Stimulated activated naive CD8-positive, alpha-beta T cell treated with anti-CD3 and anti-CD28 coated beads, Interleukin-15, Interleukin-2, amounts not matched to agents 100 U/mL and 50 U/mL, for 24 hours (primary cell): ENCODE measurements at regions not wholly inside any gene's neighbourhood (a gene's known extent, or its start where the extent isn't known, plus 50 kb on each side); places are given as distances from the start of the nearest gene placed in this dataset.

ENCODE experiments used
- ATAC-seq: fragments of 150-1000 bp; cut with Tn5 transposase; one replicate; pipeline ENCODE4 v1.10.0; 2021
- DNase-seq: peaks from one replicate; pipeline ENCODE4 v3.0.0; 2021

DNA sequence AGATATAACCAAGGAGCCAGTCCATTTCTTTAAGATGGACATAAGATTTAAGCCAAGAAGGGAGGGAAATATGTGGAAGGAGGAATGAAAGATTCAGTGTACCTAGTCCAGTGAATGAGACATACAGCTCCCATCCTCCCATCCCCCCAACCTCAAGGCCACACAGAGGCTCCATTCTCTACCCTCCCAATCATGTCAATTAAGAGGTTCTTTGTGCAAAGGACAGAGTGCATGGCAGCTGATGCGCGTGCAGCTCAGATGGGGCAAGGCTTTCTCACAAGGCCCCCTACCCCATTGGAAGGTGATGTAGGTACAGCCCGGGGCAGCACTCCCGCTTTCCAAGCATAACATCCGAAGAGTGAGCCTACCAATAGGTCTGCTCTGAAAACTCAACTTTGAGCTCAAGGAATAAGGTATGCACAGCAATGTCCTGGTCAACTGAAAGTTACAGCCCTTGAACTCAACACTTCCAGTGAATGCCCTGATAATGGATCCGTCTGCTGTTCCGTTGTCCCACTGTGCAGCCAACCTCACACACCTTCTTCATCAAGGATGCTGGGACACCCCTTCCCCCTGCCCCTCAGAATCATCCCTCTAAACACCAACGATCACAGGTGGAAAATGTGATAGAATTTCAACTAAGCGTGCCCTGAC is 458.1 kb downstream of the SOX9 start:
- no peak for ATAC-seq
- DNase-seq = no peak

DNA sequence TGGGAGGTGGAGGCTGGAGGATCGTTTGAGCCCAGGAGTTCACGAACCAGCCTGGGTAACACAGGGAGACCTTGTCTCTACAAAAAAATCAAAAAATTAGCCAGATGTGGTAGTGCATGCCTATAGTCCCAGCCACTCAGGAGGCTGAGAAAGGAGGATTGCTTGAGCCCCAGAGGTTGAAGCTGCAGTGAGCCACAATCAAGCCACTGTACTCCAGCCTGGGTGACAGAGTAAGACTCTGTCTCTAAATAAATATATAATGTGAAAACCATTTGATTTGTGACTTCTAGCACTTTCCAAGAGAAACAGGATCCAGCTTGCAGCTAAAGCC is 459.1 kb downstream of the SOX9 start:
- DNase-seq = no peak
- no peak for ATAC-seq

DNA sequence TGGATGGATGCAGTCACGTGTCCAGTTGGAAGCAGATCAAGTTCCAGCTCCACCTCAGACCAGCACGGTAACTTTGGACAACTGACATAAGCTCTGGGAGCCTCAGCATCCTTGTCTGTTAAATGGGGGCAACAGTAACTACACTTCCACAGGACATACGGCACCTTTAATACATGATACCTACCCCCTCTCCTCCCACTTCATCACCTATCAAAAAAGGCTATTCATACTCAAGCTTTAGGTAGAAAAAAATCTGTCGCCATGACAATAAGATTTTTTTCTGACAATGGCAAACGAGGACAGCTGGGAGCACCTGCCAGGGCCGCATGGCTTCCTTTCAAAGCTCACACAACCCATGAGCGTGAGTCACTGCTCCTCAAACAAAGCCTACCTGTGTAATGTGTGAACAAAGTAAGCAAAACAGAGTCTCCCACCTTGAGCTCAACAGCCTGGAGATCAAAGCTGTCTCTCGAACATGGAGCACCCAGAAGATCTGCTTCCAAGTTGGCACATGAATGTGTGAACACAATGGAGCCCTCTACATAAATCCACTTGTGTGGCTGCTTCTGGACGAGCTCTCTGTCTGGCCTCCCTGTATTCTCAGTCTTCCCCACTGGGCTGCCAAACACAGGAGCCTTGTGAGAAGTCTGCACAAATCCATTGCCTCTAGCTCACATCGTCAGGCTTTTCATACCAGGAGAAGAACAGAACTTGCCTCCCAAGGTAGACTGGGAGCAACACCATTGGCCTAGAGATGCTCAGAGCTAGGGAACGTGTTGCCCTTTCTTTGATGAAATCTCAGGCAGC is 459.7 kb downstream of the SOX9 start:
- DNase-seq (no peak), ATAC-seq (no peak)

DNA sequence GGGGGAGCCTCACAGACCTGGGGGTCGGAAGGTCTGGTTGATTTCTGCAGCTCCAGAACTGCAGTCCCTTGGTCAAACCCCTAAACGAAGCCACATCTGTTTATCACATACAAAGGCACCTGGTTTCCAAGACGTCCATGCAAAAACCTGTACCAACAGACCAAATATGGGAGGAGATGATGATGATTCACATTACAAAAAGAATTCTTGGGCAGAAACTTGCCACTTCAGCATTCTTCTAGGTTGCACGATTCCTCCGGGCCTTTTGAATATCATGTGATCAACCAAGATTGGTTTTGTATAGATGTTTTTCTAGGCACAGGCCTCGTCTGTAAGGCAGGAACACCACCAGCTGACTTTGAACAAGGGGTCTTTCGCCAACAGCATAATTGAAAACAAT is 466.3 kb downstream of the SOX9 start:
- DNase-seq (no peak), ATAC-seq (no peak)

DNA sequence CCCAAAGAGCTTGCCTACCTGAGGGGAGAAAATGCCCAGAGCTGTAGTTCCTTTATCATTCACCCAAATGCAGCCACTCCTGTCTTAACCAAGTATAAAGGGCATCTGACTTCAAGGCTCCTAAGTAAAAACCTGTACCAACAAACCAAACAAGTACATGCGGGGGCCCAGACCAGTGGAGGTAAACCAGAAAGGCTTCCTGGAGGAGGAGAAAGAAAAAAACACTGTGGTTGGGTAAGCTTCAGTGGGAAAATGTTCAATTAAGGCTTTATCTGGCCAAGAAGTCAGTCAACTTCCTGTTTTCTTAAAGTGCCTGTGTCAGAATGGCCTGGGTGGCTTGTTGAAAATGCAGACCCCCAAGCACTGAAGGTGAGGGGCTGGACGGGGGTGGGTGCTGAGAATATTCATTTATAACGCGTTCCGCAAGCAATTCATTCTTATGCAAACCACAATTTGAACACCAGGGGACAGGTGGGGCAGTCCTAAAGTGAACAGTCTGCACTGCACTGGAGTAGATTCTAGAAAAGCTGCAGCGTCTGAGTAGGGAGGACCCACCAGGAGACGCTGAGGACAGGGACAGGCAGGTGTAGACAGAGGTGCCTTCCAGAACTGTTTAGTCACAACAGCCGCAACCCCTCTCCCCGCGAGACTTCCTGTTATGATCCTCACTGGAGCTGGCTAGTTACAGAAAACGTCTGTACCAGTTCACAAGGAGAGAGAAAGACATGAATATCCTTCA is 467.1 kb downstream of the SOX9 start:
- ATAC-seq (no peak), DNase-seq (no peak)

DNA sequence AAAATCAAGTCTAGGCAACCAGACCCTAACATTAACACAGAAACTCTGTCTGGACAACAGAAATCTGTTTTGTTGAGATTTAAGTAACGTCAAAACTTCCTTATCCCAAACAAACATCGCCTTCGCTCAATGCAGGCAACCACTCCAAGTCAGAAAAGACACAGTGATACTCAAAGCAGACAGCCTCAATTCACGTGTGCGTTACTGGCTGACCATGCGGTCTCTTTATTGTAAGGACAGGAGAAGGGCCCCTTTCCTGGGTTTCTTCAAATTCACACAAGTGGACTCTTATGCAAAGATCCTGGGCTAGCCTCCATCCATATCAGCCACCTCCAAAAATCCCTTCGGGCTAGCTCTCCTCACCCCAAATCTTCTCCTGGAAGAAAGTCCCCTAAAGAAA is 467.7 kb downstream of the SOX9 start:
- DNase-seq = no peak
- ATAC-seq = no peak

DNA sequence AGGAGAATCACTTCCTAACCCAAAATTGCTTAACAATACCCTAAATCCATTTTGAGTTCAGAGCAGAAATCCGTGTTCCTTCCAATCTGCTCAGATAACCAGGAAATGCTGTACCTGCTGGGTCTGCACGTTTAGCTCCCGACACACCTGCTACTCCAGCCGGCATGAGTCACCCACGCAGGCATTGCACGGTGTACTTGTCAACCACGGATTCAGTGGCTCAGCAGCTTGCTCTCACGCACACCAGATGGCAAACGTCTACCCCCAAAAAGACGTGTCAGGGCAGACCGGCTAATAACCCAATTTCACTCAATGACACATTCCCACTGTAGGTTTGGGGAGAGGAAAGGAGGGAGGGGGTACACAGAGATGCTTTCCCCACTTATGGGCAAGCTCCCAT is 468.1 kb downstream of the SOX9 start:
- DNase-seq = no peak
- no peak for ATAC-seq

DNA sequence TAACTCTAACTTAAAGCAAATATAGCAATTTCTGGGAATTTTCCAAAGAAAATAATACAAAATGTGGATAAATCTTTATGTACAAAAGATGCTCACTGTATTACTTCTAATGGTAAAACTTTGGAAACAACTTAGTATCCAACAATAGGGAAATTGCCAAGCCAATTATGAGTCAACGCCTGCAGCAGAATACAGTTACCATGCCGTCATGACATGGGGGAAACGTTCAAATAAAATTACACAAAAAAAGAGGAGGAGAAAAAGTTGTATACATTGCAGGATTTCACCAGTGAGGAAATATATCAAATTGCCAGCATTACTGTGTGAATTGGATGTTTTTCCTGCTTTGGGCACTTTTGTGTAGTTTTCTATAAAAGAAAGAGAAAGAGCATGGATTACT is 469.6 kb downstream of the SOX9 start:
- no peak for ATAC-seq
- DNase-seq = no peak

DNA sequence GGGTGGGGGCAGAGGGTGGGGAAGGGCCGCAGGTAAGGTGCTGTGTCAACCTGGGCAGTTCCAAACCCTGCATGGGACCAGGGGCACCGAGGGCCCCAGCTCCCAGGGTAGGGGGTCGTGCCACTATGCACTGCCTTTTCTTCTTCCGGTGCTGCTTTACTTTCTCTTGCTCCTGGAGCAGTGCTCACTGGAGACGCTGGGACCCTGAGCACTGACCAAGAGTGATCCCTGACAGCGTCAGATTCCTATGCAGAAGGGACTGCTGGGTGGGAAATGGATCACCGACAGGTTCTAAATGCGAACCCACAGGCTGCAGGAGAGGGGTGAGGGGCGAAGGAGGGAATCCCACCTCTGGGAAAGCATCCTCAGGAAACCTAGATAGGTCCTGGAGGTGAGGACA is 470.1 kb downstream of the SOX9 start:
- DNase-seq (no peak), ATAC-seq (no peak)

DNA sequence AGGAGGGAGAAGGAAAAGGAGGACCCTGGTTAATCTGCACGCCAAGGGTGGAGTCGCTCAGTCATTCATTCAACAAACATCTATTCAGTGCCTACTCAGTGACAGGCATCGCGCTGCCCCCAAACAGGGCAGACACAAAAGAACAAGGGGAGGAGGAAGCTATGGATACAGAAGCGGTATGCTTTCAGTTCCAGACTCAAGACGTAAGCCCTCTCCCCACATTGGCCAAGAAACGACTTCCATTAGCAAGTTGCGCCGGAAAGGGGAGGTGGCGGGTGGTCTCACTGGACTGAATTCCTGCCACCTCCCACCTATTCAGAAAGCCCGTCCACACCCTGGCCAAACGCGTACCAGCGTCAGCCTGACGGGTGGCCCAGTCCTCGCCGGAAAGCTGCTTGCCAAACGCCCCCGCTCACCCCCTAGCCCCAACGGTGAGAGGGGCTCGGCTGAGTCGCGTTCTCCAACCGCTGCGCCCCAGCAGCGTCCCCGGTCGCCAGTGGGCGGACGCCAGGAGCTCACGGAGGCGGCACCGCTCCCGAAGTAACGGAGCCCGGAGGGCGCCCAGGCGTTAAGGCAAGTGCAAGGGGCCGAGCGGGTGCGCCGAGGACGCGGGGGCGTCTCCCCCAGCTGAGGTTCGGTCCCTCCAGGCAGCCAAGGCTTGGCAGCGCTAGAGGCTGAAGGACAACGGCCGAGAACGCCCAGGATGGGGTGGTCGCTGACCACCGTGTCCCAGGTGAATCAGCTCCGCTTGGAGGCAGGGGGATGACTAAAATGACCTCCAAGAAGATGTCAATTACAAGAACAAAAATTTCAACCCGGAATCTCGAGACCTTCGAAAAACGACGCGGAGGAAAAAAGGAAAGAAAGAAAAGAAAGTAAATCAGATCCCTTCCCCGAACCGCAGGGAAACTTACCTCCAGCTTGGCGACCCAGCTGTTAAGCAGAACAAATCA is 470.7 kb downstream of the SOX9 start:
- DNase-seq = peak; percentile 13
- ATAC-seq = peak; percentile 19

DNA sequence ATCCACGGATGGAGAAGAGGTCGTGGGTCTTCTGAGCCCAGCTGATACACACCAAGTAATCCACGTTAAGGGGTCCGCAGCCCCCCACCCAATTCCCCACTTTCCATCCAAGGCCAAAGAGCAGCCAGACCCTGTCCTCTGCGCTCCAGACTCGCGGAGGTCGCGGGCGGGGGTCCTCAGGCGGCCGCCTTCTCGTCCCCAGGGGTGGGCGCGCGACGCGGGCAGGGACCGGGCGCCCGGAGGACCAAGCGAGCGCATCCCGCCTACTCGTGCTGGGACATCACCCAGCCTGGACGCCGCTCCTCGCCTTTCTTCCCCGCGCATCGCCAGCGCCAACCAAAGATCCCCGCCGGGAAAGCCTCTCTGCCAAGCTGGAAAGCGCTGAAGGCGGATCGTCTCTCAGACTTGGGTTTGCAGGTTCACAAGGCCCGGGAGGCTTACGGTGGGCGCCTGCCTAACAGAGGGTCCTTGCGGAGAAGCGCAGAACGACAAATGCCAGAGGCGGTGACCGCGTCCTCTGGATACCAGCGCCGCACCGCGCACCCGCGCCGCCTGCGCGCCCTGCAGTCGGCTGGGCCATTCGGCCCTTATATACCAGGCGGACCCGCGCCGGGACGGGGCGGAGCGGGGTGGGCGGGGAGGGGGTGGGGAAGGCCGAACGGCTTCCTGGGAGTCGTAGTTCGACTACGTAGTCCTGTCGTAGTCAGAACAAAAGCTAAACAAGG is 471.6 kb downstream of the SOX9 start:
- DNase-seq (peak; percentile 49), ATAC-seq (peak; percentile 59)

DNA sequence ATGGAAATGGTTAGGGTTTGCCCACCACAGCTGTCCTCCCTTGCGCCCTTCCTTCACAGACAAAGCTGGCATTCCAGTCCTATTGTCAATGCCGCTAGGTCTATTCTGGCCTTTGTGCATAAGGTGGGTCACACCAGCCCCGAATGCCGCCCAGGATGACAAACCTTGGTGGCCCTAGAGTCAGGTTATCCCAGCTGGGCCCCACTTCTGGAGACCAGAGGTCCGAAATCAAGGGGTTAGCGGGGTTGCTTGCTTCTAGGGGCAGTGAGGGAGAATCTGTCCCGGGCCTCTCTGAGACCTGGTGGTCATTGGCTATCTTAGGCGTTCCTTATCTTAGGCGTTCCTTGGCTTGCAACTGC is 472.1 kb downstream of the SOX9 start:
- no peak for ATAC-seq
- DNase-seq = no peak

DNA sequence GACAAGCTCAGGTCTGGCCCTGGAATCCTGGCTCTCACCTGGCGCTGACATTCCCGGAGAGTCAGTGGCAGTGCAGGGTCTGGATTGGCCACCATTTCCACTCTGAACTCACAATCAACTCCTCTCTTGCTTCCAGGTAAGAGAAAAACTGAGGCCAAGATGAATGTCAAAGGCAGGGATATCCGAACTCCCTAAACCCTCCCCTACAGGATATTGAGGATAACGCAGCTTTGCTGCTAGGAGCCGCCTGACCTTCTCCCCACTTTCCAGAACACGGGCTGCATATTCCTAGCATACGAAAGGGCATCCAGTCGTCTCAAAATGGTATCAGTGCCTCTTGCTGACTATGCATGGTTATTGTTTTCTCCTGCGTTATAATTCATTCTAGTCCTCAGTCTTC is 473.4 kb downstream of the SOX9 start:
- no peak for ATAC-seq
- no peak for DNase-seq
